Transverse colon (tissue), 4 donors: ENCODE measurements at regions not wholly inside any gene's neighbourhood (a gene's known extent, or its start where the extent isn't known, plus 50 kb on each side); places are given as distances from the start of the nearest gene placed in this dataset.

ENCODE experiments used
- DNase-seq: peaks from one replicate; pipeline ENCODE4 v3.0.0-alpha.2; 2019
- H3K27ac ChIP-seq, 4 donors: fragments of 200-600 bp; sonication (generic); 2 replicates each; pipeline ENCODE4 v1.5.1; 2016 to 2018; ENCODE audit warnings: inconsistent platforms in 4 of 4
- H3K27me3 ChIP-seq: fragments of 200-600 bp; sonication (generic); 2 replicates; pipeline ENCODE4 v1.5.1; 2017; ENCODE audit warnings: inconsistent platforms
- H3K36me3 ChIP-seq, 4 donors: fragments of 200-600 bp; sonication (generic); 2 replicates each; pipeline ENCODE4 v1.5.1; 2017 to 2019; ENCODE audit warnings: inconsistent platforms in 4 of 4
- H3K4me1 ChIP-seq, 4 donors: fragments of 200-600 bp; sonication (generic); 2 replicates each; pipeline ENCODE4 v1.5.1; 2017 to 2020; ENCODE audit warnings: inconsistent platforms in 4 of 4
- H3K4me3 ChIP-seq, 4 donors: fragments of 200-600 bp; sonication (generic); 1 replicate in 1 of 4; 2 replicates in 3 of 4; pipeline versions ENCODE4 v1.5.1 to v1.6.1; 2017 to 2019; ENCODE audit warnings: inconsistent platforms in 4 of 4
- H3K9me3 ChIP-seq, 2 donors: fragments of 200-600 bp; sonication (generic); 2 replicates each; pipeline ENCODE4 v1.5.1; 2017 to 2019; ENCODE audit warnings: inconsistent platforms in 2 of 2
- CTCF ChIP-seq, 5 experiments: fragments of 200-600 bp in 3 of 5; fragments of 450-650 bp in 2 of 5; sonication (generic) in 3 of 5; IDR thresholded peaks; 1 replicate in 2 of 5; 2 replicates in 3 of 5; pipeline ENCODE4 v1.5.1; 2016 to 2017; ENCODE audit warnings: antibody characterized with exemption in 5 of 5, inconsistent platforms in 3 of 5, mild to moderate bottlenecking in 2 of 5, moderate library complexity in 1 of 5
- EP300 ChIP-seq: sonication (generic); formaldehyde crosslinking; IDR thresholded peaks from one replicate; pipeline ENCODE4 v1.6.1; 2017; ENCODE audit warnings: antibody characterized with exemption, low read depth
- POLR2A ChIP-seq: fragments of 450-650 bp; IDR thresholded peaks from one replicate; pipeline ENCODE4 v1.6.1; 2016; ENCODE audit warnings: antibody characterized with exemption, mild to moderate bottlenecking, moderate library complexity
- POLR2AphosphoS5 ChIP-seq, 3 donors: sonication (generic); formaldehyde crosslinking; IDR thresholded peaks; one replicate each; pipeline ENCODE4 v1.6.1; 2016; ENCODE audit warnings: antibody characterized with exemption in 3 of 3
- WGBS, 2 donors: methylation state at CpG; one replicate each; pipeline ENCODE4 v1.1.5; 2018; ENCODE audit warnings: low coverage in 1 of 2; 5-methylcytosine and 5-hydroxymethylcytosine counted together
- in situ Hi-C, 4 donors: fragments of 200-750 bp; cut with MboI; loops; one replicate each; pipeline versions ENCODE4 v1.15.0 to v1.15.1; 2017; ENCODE audit warnings: low sequenced_read_pairs in 3 of 4, low pct_ligation_motif_present in 1 of 4, low pct_unique_long_range_greater_than_20kb in 1 of 4
- intact Hi-C: fragments of 100-400 bp; cut with DNase I; formaldehyde crosslinking; loops from one replicate; pipeline ENCODE4 v1.15.1; 2023; ENCODE audit warnings: low total_unique reads

DNA sequence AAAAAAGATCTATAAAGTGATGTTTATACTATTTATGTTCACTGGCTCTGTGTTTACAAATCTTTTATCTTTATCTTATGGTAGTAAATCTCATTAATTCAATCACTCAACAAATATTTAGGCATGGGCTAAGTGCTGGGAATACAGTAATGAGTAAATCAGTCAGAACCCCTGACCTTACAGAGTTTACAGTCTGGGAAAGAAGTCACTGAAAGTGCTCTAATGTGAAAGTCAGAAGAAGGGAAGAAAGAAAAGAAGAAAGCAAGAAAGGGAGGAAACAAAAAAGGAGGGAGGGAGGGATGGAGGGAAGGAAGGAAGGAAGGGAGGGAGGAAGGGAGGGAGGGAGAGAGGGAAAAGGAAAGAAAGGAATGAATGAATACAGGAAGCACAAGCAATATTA lies 96.8 kb upstream of the SOX2 start:
- H3K4me3 ChIP-seq: no peak overlapping the region
- in situ Hi-C loops: no loop called here
- no peak for TF ChIP-seq EP300
- TF ChIP-seq CTCF (IDR thresholded peaks at IDR 0.05): no peak
- TF ChIP-seq POLR2AphosphoS5 (IDR thresholded peaks at IDR 0.05): no peak
- TF ChIP-seq POLR2A: no peak
- H3K27ac ChIP-seq: no peak overlapping the region
- no peak for DNase-seq
- no peaks in the 10 kb centered on the region for H3K36me3 ChIP-seq
- H3K4me1 ChIP-seq: no peaks in the 10 kb centered on the region
- no peaks in the 10 kb centered on the region for H3K27me3 ChIP-seq
- H3K9me3 ChIP-seq: no peaks in the 10 kb centered on the region
- intact Hi-C loops: loop anchor here (1.0 to 2.0 kb wide), 2 partner anchors 42 to 45 kb away; no protein-coding TSS in a partner anchor

DNA sequence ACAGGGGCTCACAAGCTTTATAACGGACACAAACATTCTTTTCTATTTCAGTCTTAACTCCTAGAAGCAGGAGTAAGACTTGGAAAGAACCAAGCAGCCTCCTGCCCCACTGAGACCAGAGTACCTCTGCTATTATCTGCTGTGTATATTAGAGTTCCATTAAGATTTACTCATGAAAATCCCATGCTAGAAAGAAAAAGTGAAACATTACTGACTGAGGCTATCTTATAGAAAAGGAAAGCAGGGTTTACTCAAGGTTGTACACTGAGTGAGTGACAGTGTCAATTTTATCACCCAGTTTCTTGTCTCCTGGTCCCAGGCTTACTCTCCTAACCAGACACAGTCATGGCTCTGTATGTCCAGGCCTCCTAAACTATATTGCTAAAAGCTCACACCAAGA lies 97.9 kb upstream of the SOX2 start:
- Histone ChIP-seq H3K36me3 (no peaks in the 10 kb centered on the region), H3K9me3 (no peaks in the 10 kb centered on the region), H3K4me3 (no peak overlapping the region), H3K27ac (no peak overlapping the region), H3K4me1 (no peaks in the 10 kb centered on the region), H3K27me3 (no peaks in the 10 kb centered on the region)
- intact Hi-C loops (loop anchor here (2.0 kb wide), 1 partner anchor 43 kb away; no protein-coding TSS in a partner anchor), in situ Hi-C loops (no loop called here)
- 51 to 80% methylated on average over 1 of the region's 1 CpG for WGBS, 2 donors
- no peak for DNase-seq
- TF ChIP-seq CTCF (IDR thresholded peaks at IDR 0.05) (no peak), POLR2AphosphoS5 (IDR thresholded peaks at IDR 0.05) (no peak), POLR2A (no peak), EP300 (no peak)

- intact Hi-C loops (no loop called here), in situ Hi-C loops (no loop called here)
- Histone ChIP-seq H3K4me3 (no peak overlapping the region), H3K9me3 (no peaks in the 10 kb centered on the region), H3K27ac (no peak overlapping the region), H3K4me1 (no peaks in the 10 kb centered on the region), H3K27me3 (no peaks in the 10 kb centered on the region), H3K36me3 (no peaks in the 10 kb centered on the region)
- no peak for TF ChIP-seq EP300
- TF ChIP-seq CTCF (IDR thresholded peaks at IDR 0.05): no peak
- no peak for TF ChIP-seq POLR2AphosphoS5 (IDR thresholded peaks at IDR 0.05)
- TF ChIP-seq POLR2A: no peak
- no peak for DNase-seq
- 40 to 66% methylated on average over 1 of the region's 1 CpG for WGBS, 2 donors
Observed at GRCh38 chr3:181613191-181613590, 98.5 kb upstream of the SOX2 start.

- H3K4me3 ChIP-seq: no peak overlapping the region
- no peaks in the 10 kb centered on the region for H3K27me3 ChIP-seq
- intact Hi-C loops (no loop called here), in situ Hi-C loops (no loop called here)
- TF ChIP-seq CTCF (IDR thresholded peaks at IDR 0.05) (no peak), POLR2A (no peak), EP300 (no peak), POLR2AphosphoS5 (IDR thresholded peaks at IDR 0.05) (no peak)
- 50 to 71% methylated on average over 2 of the region's 2 CpGs for WGBS, 2 donors
- no peaks in the 10 kb centered on the region for H3K36me3 ChIP-seq
- no peak for DNase-seq
- H3K27ac ChIP-seq: no peak overlapping the region
- no peaks in the 10 kb centered on the region for H3K4me1 ChIP-seq
- H3K9me3 ChIP-seq: no peaks in the 10 kb centered on the region
Observed at GRCh38 chr3:181610973-181611265, 100.8 kb upstream of the SOX2 start.
